SK-N-MC (cell line): ENCODE measurements at regions not wholly inside any gene's neighbourhood (a gene's known extent, or its start where the extent isn't known, plus 50 kb on each side); places are given as distances from the start of the nearest gene placed in this dataset.

ENCODE experiments used
- DNase-seq: peaks from one replicate; pipeline ENCODE4 v3.0.0-alpha.2; 2011; ENCODE audit warnings: low read depth, low spot score
- H3K27ac ChIP-seq: fragments of 200-600 bp; sonication (generic); 2 replicates; pipeline ENCODE4 v1.5.1; 2016; ENCODE audit warnings: mixed run types
- H3K36me3 ChIP-seq: fragments of 200-600 bp; sonication (generic); 2 replicates; pipeline ENCODE4 v1.6.1; 2017; ENCODE audit warnings: antibody characterized with exemption, low read length, mixed read lengths; ENCODE audit not compliant: insufficient read depth
- H3K4me3 ChIP-seq: fragments of 200-600 bp; sonication (generic); 2 replicates; pipeline ENCODE4 v1.5.1; 2016
- H3K9ac ChIP-seq: fragments of 200-600 bp; sonication (generic); 2 replicates; pipeline ENCODE4 v1.8.0; 2017; ENCODE audit warnings: mixed run types, mixed read lengths; ENCODE audit not compliant: insufficient read length
- H3K9me3 ChIP-seq: fragments of 200-600 bp; sonication (generic); 2 replicates; pipeline ENCODE4 v1.6.1; 2017; ENCODE audit warnings: low read depth, mild to moderate bottlenecking, antibody characterized with exemption, low read length, moderate library complexity, mixed read lengths
- EZH2 ChIP-seq: fragments of 200-600 bp; sonication (generic); IDR thresholded peaks from one replicate; pipeline ENCODE4 v1.6.1; 2017; ENCODE audit warnings: antibody characterized with exemption
- FOXP2 ChIP-seq: optimal IDR thresholded peaks from 2 replicates; pipeline ENCODE3; 2011; ENCODE audit warnings: mild to moderate bottlenecking, moderate library complexity; ENCODE audit not compliant: insufficient read depth; ENCODE audit errors: extremely low read length, control extremely low read depth
- POLR2AphosphoS5 ChIP-seq: IDR thresholded peaks from 2 replicates; pipeline ENCODE4 v1.6.1; 2012; ENCODE audit warnings: mild to moderate bottlenecking, low read depth, low read length, borderline replicate concordance

DNA sequence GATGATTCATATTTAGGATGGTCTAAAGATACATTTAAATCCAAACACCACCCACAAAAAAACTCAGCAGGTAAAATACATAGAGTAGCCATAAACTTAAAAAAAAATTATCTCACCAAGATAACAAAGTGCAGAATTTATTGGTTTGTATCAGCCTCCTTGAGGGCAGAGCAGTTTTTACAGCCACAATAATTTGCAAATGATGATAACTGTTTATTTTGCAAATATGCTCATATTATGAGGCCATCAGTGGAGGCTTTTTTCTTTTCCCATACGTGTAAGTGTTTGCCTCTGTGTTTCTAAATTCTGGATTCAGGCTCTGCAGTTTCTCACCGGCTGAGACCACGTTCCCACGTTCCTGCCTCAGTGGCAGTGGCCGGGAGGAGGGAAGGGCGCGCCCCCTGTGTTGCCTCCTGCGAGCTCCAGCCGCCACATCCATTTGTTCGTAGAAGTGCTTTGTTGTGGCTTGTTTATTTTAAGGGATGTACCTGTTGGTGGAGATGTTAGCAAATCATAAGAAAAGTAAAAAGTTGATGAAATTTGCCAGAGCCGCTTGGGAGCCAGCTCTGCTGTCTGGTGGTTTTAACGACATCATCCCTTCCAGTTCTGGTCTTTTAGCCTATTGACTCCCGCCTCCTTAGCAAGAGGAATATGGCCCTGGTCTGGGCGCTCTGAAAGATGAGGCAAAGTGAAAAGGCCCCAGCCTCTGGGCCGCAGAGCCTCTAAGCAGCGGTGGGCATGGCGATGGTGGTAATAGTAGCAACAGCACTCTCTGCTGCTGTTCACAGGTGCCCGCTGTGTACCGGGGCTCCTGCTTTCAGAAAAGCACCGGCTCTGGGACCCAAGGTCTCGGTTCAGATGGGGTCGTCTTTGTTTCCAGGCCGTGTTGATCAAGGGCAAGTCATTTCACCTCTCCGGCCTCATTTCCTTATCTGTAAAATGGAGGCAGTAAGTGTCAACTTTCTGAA, 66.7 kb upstream of the PPARA start:
- no peaks in the 10 kb centered on the region for H3K9me3 ChIP-seq
- peak overlapping the region; percentile 94 for H3K27ac ChIP-seq
- peak overlapping the region; percentile 89 for H3K4me3 ChIP-seq
- TF ChIP-seq FOXP2 (no peak), POLR2AphosphoS5 (no peak), EZH2 (no peak)
- DNase-seq = no peak
- peaks cover 90% of the 10 kb centered on the region for H3K36me3 ChIP-seq
- peak overlapping the region; percentile 100 for H3K9ac ChIP-seq

DNA sequence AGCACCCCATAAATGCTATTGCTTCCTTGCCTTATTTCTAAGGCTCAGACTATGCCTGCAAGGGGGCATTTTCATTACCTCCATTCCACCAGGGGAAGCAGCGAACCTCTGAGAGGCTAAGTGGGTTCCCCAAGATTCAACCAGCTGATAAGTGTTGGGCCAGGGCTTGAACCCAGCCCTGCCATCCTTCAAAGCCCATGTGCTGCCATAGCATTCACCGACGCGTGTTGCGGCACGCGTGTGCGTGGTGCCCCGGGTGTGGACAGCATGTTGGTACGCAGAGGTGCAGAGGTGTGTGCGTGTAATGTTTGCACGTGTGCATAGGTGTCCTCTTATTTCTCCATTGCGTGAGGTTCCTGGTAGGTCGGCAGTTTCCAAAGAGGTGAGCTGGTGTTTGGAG, 66.0 kb upstream of the PPARA start:
- TF ChIP-seq EZH2 = no peak
- no peak for TF ChIP-seq FOXP2
- no peak for TF ChIP-seq POLR2AphosphoS5
- peaks cover 90% of the 10 kb centered on the region for H3K36me3 ChIP-seq
- DNase-seq = no peak
- H3K27ac ChIP-seq = peak overlapping the region; percentile 94
- H3K4me3 ChIP-seq = peak overlapping the region; percentile 35
- no peaks in the 10 kb centered on the region for H3K9me3 ChIP-seq
- H3K9ac ChIP-seq = no peak overlapping the region

DNA sequence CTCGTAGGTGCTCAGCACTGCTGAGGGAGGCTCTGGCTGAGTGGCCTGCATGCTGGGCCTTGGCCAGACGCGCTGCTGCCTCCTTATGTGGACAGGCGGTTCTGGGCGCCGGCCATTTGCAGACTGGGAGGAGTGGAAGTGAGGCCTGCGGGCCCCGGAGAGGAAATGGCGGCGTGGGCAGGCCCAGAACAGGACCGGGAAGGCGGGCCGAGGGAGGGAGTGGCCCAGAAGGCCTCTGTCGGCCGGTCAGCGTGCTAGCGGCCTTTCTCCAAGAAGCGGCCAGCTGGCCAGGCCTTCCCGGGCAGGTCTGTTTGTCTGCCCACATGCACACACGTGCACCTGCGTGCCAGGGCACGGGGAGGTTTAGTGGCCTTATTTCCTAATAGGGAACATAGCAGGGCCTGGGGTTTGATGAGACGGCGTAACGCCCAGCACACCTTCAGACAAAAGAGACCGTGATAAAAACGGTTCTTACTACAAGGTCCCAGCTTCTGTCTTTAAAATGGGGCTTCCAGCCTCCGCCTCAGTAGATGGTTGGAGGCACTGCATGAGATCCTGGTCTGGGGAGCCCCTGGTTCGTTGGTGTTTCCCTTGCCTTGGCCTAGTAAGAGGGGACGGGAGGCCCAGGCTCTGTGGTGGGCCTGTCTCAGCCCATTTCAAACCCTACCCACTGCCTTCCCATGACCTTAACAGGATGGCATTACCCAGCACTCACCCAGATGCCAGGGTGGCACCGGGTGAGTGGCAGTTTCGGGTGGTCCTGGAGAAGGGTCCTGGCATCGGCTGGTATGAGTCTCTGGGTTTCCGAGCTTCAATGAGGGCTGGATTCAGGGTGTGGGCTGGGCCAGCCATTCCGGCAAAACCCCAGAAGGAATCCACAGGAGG, 65.1 kb upstream of the PPARA start:
- no peak for DNase-seq
- TF ChIP-seq POLR2AphosphoS5 = no peak
- TF ChIP-seq FOXP2 = no peak
- no peak for TF ChIP-seq EZH2
- Histone ChIP-seq H3K27ac (peak overlapping the region; percentile 76), H3K9me3 (no peaks in the 10 kb centered on the region), H3K4me3 (peak overlapping the region; percentile 35), H3K36me3 (peaks cover 95% of the 10 kb centered on the region), H3K9ac (peak overlapping the region; percentile 65)

DNA sequence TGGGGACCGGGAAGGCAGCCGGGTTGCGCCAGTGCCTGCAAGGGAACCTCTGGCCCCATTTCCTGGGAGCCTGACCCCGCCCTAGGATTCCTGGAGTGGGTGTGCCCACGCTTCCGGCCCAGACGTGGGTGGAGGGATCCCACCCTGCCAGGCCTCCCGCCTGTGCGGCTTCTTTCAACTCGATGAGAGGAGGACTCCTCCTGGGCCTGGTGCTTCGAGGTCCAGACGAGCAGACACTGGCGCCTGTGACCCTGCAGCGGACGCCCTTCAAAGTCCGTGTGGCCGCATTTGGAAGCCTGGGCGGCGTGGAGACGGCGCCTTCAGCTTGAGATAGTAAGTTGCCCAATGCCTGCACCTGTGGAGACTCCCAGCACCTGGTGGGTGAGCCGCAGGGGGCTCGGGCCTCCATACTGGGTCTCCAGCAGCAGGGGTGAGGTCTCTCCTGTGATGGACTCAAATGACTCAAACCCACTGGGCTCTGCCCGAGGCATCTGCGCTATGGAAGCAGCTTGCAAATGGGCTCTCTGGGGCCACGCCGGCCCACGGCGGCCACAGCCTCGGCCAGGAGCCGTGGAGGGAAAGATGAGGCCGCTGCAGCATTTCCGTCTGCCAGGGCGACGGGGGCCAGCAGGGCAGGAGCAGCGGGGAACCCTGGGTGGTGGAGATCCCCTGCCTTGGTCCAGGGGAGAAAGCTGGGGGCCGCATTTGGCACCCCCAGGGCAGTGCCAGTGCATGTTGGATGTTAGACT, 64.3 kb upstream of the PPARA start:
- TF ChIP-seq EZH2 (no peak), POLR2AphosphoS5 (no peak; the same call in 1 of the 2 replicates), FOXP2 (no peak)
- H3K36me3 ChIP-seq = peaks cover 97% of the 10 kb centered on the region

DNA sequence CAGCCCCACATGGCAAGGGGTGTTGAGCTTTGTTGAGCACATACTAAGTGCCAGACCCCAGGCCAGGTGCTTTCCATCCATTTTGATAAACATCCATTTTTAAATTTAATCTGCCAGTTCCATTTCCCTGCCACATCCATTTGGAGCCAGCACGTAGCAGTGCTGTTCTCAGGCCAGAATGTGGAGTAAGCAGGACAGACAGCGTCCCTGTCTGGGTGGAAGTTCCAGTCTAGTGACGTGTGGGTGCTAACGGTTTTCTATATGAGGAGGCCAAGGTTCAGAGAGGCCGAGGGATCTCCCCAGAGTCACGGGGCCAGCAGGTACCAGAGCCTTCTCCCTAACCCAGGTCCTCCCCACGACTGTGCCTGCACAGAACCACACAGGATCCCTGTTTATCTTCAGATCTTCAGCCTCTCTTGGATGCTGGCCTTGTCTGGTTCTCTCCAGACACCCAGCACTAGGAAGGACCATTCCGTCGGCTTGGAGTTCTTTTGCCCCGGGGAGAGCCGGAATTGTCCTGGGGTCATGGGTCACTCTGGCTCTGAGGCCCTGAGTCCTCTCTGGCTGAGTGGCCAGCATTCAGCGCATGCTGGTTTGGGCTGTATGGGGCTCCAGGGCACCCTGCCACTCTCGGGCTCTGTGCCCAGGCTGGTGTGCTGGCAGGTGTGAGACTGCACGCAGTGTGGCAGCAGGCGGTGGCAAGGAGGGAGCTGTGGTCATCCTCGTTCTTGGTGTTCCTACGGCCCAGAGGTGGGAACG, 63.6 kb upstream of the PPARA start:
- no peak for DNase-seq
- H3K27ac ChIP-seq = peak overlapping the region; percentile 76
- TF ChIP-seq FOXP2 (no peak), EZH2 (no peak), POLR2AphosphoS5 (no peak)
- H3K9ac ChIP-seq = no peak overlapping the region
- H3K4me3 ChIP-seq = no peak overlapping the region
- H3K9me3 ChIP-seq = no peaks in the 10 kb centered on the region
- H3K36me3 ChIP-seq = peaks cover 97% of the 10 kb centered on the region

More for the DNA sequence above, 64.3 kb upstream of the PPARA start:
- H3K4me3 ChIP-seq = peak overlapping the region; percentile 35
- H3K27ac ChIP-seq = peak overlapping the region; percentile 76
- DNase-seq = no peak
- peak overlapping the region; percentile 65 for H3K9ac ChIP-seq
- H3K9me3 ChIP-seq = no peaks in the 10 kb centered on the region

DNA sequence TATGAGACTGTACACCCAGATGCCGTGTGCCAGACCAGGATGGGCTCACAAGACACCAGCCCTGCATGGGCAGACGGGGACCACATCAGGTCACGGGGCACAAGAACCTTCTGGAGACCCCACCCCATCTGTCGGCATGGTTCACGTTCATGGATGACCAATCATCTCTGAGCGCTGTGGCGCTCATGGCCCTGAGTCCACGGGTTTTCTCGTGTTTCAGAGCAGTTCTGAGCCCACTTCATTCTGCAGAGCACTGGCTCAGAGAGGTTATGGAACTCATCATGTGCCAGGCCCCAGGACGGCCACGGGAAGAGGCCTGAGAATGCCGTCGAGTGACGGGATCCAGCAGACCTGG, 63.0 kb upstream of the PPARA start:
- peaks cover 98% of the 10 kb centered on the region for H3K36me3 ChIP-seq
- no peaks in the 10 kb centered on the region for H3K9me3 ChIP-seq
- TF ChIP-seq FOXP2 = no peak
- TF ChIP-seq POLR2AphosphoS5 = 0 out of 2 replicates have a peak, but pooled peaks have one; percentile 15
- TF ChIP-seq EZH2 = no peak
- DNase-seq = no peak
- no peak overlapping the region for H3K4me3 ChIP-seq
- no peak overlapping the region for H3K9ac ChIP-seq
- H3K27ac ChIP-seq = no peak overlapping the region

DNA sequence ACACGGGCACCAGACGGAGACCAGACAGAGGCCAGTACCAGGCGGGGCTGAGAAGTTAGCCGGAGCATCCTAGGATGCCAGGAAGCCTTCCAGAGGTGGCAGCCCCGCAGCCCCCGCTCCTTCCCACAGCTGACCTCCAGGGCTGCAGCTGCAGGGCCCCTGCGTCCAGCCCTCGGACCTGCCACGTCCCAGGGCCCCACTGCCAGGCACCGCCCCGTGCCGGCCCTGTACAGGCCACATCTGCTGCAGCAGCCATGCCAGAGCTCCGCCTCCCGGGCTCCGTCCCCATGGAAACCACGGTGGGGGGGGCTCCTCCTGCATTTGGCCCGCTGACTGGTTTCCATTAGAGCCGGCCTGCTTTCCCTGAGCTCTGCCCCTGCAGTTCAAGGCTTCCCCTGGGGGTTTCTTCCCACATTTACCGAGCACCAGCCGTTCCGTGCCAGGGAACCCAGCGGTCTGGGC, 62.5 kb upstream of the PPARA start:
- Histone ChIP-seq H3K9me3 (no peaks in the 10 kb centered on the region), H3K27ac (peak overlapping the region; percentile 77), H3K4me3 (no peak overlapping the region), H3K36me3 (peaks cover 98% of the 10 kb centered on the region), H3K9ac (no peak overlapping the region)
- TF ChIP-seq EZH2 (no peak), POLR2AphosphoS5 (0 out of 2 replicates have a peak, but pooled peaks have one; percentile 10)
- DNase-seq = no peak
